ENCODE measurements at regions not wholly inside any gene's neighbourhood (a gene's known extent, or its start where the extent isn't known, plus 50 kb on each side); places are given as distances from the start of the nearest gene placed in this dataset.

- H3K4me3 ChIP-seq (ENCODE audit: low read depth, low read length): no peak overlapping the region
- no peak for DNase-seq (ENCODE audit: low read depth)
- TF ChIP-seq POLR2A (IDR thresholded peaks at IDR 0.05; ENCODE audit: extremely low read depth, insufficient read length): no peak
- TF ChIP-seq CTCF (IDR thresholded peaks at IDR 0.05; ENCODE audit: low read depth, low read length): no peak
- TF ChIP-seq MAX (IDR thresholded peaks at IDR 0.05; ENCODE audit: low read depth, low read length): no peak
- no peak for TF ChIP-seq MYC (IDR thresholded peaks at IDR 0.05; ENCODE audit: low read depth, low read length)
Observed at GRCh38 chr12:34598352-34598827, 576.1 kb downstream of the ALG10 start.

- no peak for DNase-seq (ENCODE audit: low read depth)
- H3K4me3 ChIP-seq (ENCODE audit: low read depth, low read length): no peak overlapping the region
- TF ChIP-seq CTCF (IDR thresholded peaks at IDR 0.05; ENCODE audit: low read depth, low read length) (no peak), MYC (IDR thresholded peaks at IDR 0.05; ENCODE audit: low read depth, low read length) (no peak)
Observed at GRCh38 chr12:34598851-34599529, 576.7 kb downstream of the ALG10 start.

GRCh38 chr12:34599530-34600513 lies 577.5 kb downstream of the ALG10 start:
- no peak for TF ChIP-seq CTCF (IDR thresholded peaks at IDR 0.05; ENCODE audit: low read depth, low read length)
- DNase-seq (ENCODE audit: low read depth): no peak
- no peak overlapping the region for H3K4me3 ChIP-seq (ENCODE audit: low read depth, low read length)

GRCh38 chr12:34600592-34601462 lies 578.5 kb downstream of the ALG10 start:
- DNase-seq (ENCODE audit: low read depth): no peak
- no peak for TF ChIP-seq POLR2A (IDR thresholded peaks at IDR 0.05; ENCODE audit: extremely low read depth, insufficient read length)
- no peak for TF ChIP-seq MYC (IDR thresholded peaks at IDR 0.05; ENCODE audit: low read depth, low read length)
- TF ChIP-seq CTCF (IDR thresholded peaks at IDR 0.05; ENCODE audit: low read depth, low read length): no peak
- TF ChIP-seq MAX (IDR thresholded peaks at IDR 0.05; ENCODE audit: low read depth, low read length): no peak
- no peak overlapping the region for H3K4me3 ChIP-seq (ENCODE audit: low read depth, low read length)

GRCh38 chr12:34601689-34602088 lies 579.4 kb downstream of the ALG10 start:
- DNase-seq (ENCODE audit: low read depth): no peak
- TF ChIP-seq CTCF (IDR thresholded peaks at IDR 0.05; ENCODE audit: low read depth, low read length) (no peak), MAX (IDR thresholded peaks at IDR 0.05; ENCODE audit: low read depth, low read length) (no peak), POLR2A (IDR thresholded peaks at IDR 0.05; ENCODE audit: extremely low read depth, insufficient read length) (no peak), MYC (IDR thresholded peaks at IDR 0.05; ENCODE audit: low read depth, low read length) (no peak)
- no peak overlapping the region for H3K4me3 ChIP-seq (ENCODE audit: low read depth, low read length)
